Neuron (in vitro differentiated cells): ENCODE measurements at regions not wholly inside any gene's neighbourhood (a gene's known extent, or its start where the extent isn't known, plus 50 kb on each side); places are given as distances from the start of the nearest gene placed in this dataset.

ENCODE experiments used
- H2AFZ ChIP-seq: one replicate; pipeline ENCODE4 v1.6.1; 2013; ENCODE audit warnings: low read depth, mild to moderate bottlenecking, inconsistent platforms, low read length, moderate library complexity
- H3K27me3 ChIP-seq: one replicate; pipeline ENCODE4 v1.6.1; 2013; ENCODE audit warnings: low read length; ENCODE audit not compliant: insufficient read depth
- H3K36me3 ChIP-seq: one replicate; pipeline ENCODE4 v1.6.1; 2013; ENCODE audit warnings: low read length; ENCODE audit not compliant: insufficient read depth
- H3K4me1 ChIP-seq: one replicate; pipeline ENCODE4 v1.6.1; 2013; ENCODE audit warnings: low read length; ENCODE audit not compliant: insufficient read depth
- H3K4me3 ChIP-seq: 2 replicates; pipeline ENCODE4 v1.5.1; 2013; ENCODE audit warnings: mild to moderate bottlenecking, low read length, moderate library complexity
- H3K9me3 ChIP-seq: one replicate; pipeline ENCODE4 v1.6.1; 2013; ENCODE audit warnings: low read length

GRCh38 chr9:12204512-12204911 lies 488.7 kb upstream of the TYRP1 start:
- Histone ChIP-seq H3K4me1 (no peaks in the 10 kb centered on the region), H2AFZ (no peak overlapping the region), H3K9me3 (no peaks in the 10 kb centered on the region), H3K36me3 (no peaks in the 10 kb centered on the region), H3K27me3 (no peaks in the 10 kb centered on the region), H3K4me3 (no peak overlapping the region)

GRCh38 chr9:12212860-12213259 lies 480.3 kb upstream of the TYRP1 start:
- H3K36me3 ChIP-seq = no peaks in the 10 kb centered on the region
- H2AFZ ChIP-seq = no peak overlapping the region
- peak overlapping the region; percentile 19 for H3K4me3 ChIP-seq
- H3K9me3 ChIP-seq = no peaks in the 10 kb centered on the region
- H3K4me1 ChIP-seq = peaks cover 18% of the 10 kb centered on the region
- no peaks in the 10 kb centered on the region for H3K27me3 ChIP-seq

- no peaks in the 10 kb centered on the region for H3K9me3 ChIP-seq
- no peak overlapping the region for H2AFZ ChIP-seq
- no peak overlapping the region for H3K4me3 ChIP-seq
- no peaks in the 10 kb centered on the region for H3K4me1 ChIP-seq
- no peaks in the 10 kb centered on the region for H3K36me3 ChIP-seq
- H3K27me3 ChIP-seq = no peaks in the 10 kb centered on the region
These were observed 471.7 kb upstream of the TYRP1 start for GRCh38 chr9:12221470-12221869.

- no peaks in the 10 kb centered on the region for H3K36me3 ChIP-seq
- H3K27me3 ChIP-seq = no peaks in the 10 kb centered on the region
- no peaks in the 10 kb centered on the region for H3K9me3 ChIP-seq
- H3K4me3 ChIP-seq = no peak overlapping the region
- no peak overlapping the region for H2AFZ ChIP-seq
- no peaks in the 10 kb centered on the region for H3K4me1 ChIP-seq
These were observed 468.7 kb upstream of the TYRP1 start for GRCh38 chr9:12224449-12224848.

GRCh38 chr9:12230708-12231107 lies 462.5 kb upstream of the TYRP1 start:
- Histone ChIP-seq H3K9me3 (no peaks in the 10 kb centered on the region), H3K27me3 (no peaks in the 10 kb centered on the region), H2AFZ (no peak overlapping the region), H3K36me3 (no peaks in the 10 kb centered on the region), H3K4me3 (no peak overlapping the region), H3K4me1 (peaks cover 3% of the 10 kb centered on the region)

GRCh38 chr9:12231832-12232231 lies 461.4 kb upstream of the TYRP1 start:
- Histone ChIP-seq H2AFZ (no peak overlapping the region), H3K27me3 (no peaks in the 10 kb centered on the region), H3K9me3 (no peaks in the 10 kb centered on the region), H3K4me3 (no peak overlapping the region), H3K4me1 (peaks cover 3% of the 10 kb centered on the region), H3K36me3 (no peaks in the 10 kb centered on the region)

- Histone ChIP-seq H3K36me3 (no peaks in the 10 kb centered on the region), H3K27me3 (no peaks in the 10 kb centered on the region), H2AFZ (no peak overlapping the region), H3K9me3 (no peaks in the 10 kb centered on the region), H3K4me3 (no peak overlapping the region), H3K4me1 (peaks cover 3% of the 10 kb centered on the region)
These were observed 460.3 kb upstream of the TYRP1 start for GRCh38 chr9:12232836-12233235.

GRCh38 chr9:12253941-12254340 lies 439.2 kb upstream of the TYRP1 start:
- H3K27me3 ChIP-seq = no peaks in the 10 kb centered on the region
- no peaks in the 10 kb centered on the region for H3K4me1 ChIP-seq
- H3K9me3 ChIP-seq = no peaks in the 10 kb centered on the region
- H3K4me3 ChIP-seq = no peak overlapping the region
- no peaks in the 10 kb centered on the region for H3K36me3 ChIP-seq
- H2AFZ ChIP-seq = no peak overlapping the region

GRCh38 chr9:12266758-12267157 lies 426.4 kb upstream of the TYRP1 start:
- no peaks in the 10 kb centered on the region for H3K27me3 ChIP-seq
- no peak overlapping the region for H2AFZ ChIP-seq
- no peaks in the 10 kb centered on the region for H3K9me3 ChIP-seq
- H3K4me1 ChIP-seq = no peaks in the 10 kb centered on the region
- no peaks in the 10 kb centered on the region for H3K36me3 ChIP-seq
- no peak overlapping the region for H3K4me3 ChIP-seq

GRCh38 chr9:12271421-12271891 lies 421.7 kb upstream of the TYRP1 start:
- H3K9me3 ChIP-seq = no peaks in the 10 kb centered on the region
- H3K36me3 ChIP-seq = no peaks in the 10 kb centered on the region
- H2AFZ ChIP-seq = no peak overlapping the region
- no peaks in the 10 kb centered on the region for H3K27me3 ChIP-seq
- peaks cover 32% of the 10 kb centered on the region for H3K4me1 ChIP-seq
- H3K4me3 ChIP-seq = no peak overlapping the region

GRCh38 chr9:12272471-12273120 lies 420.6 kb upstream of the TYRP1 start:
- H3K4me1 ChIP-seq = peaks cover 42% of the 10 kb centered on the region
- peak overlapping the region; percentile 87 for H2AFZ ChIP-seq
- H3K27me3 ChIP-seq = no peaks in the 10 kb centered on the region
- H3K36me3 ChIP-seq = no peaks in the 10 kb centered on the region
- no peaks in the 10 kb centered on the region for H3K9me3 ChIP-seq
- no peak overlapping the region for H3K4me3 ChIP-seq

- Histone ChIP-seq H3K4me3 (no peak overlapping the region), H3K27me3 (no peaks in the 10 kb centered on the region), H2AFZ (no peak overlapping the region), H3K9me3 (no peaks in the 10 kb centered on the region), H3K4me1 (peaks cover 42% of the 10 kb centered on the region), H3K36me3 (no peaks in the 10 kb centered on the region)
These were observed 418.6 kb upstream of the TYRP1 start for GRCh38 chr9:12274577-12274976.

GRCh38 chr9:12276505-12276904 lies 416.7 kb upstream of the TYRP1 start:
- H3K9me3 ChIP-seq = no peaks in the 10 kb centered on the region
- no peaks in the 10 kb centered on the region for H3K36me3 ChIP-seq
- no peaks in the 10 kb centered on the region for H3K27me3 ChIP-seq
- no peak overlapping the region for H3K4me3 ChIP-seq
- H2AFZ ChIP-seq = peak overlapping the region; percentile 92
- peaks cover 42% of the 10 kb centered on the region for H3K4me1 ChIP-seq

GRCh38 chr9:12289711-12290110 lies 403.5 kb upstream of the TYRP1 start:
- no peak overlapping the region for H3K4me3 ChIP-seq
- no peaks in the 10 kb centered on the region for H3K27me3 ChIP-seq

More at GRCh38 chr9:12289711-12290110, 403.5 kb upstream of the TYRP1 start:
- H3K36me3 ChIP-seq = no peaks in the 10 kb centered on the region
- no peak overlapping the region for H2AFZ ChIP-seq
- peaks cover 4% of the 10 kb centered on the region for H3K9me3 ChIP-seq
- peaks cover 8% of the 10 kb centered on the region for H3K4me1 ChIP-seq
